ENCODE measurements at regions not wholly inside any gene's neighbourhood (a gene's known extent, or its start where the extent isn't known, plus 50 kb on each side); places are given as distances from the start of the nearest gene placed in this dataset.

DNA sequence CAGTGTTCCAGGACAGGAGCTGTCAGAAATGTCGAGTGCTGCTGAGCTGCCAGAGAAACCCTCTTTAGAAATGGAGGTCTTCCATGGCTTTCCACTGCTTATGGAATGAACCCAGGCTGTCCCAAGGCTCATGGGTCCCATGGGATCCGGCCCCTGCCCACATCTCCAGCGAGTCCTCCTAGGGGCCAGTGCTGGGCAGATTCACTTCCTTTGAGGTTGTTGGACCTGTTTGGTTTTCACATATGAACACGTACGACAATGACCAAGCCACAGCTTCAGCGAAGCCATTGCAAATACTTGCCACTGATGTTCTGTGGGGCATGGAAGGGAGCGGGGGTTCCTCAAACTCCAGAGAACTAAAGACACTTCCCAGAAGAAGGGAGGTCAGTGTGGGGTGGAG is 483.3 kb downstream of the TBC1D22A start:
- H3K9ac ChIP-seq (ENCODE audit: low read length): no peak overlapping the region
- H3K4me3 ChIP-seq (ENCODE audit: low read length): no peak overlapping the region
- no peaks in the 10 kb centered on the region for H3K36me3 ChIP-seq (ENCODE audit: control insufficient read depth, insufficient read depth, low read length)
- H3K27ac ChIP-seq (ENCODE audit: low read depth, low read length): no peak overlapping the region
- H3K4me1 ChIP-seq (ENCODE audit: control insufficient read depth, insufficient read depth, low read length): no peaks in the 10 kb centered on the region
- H3K27me3 ChIP-seq (ENCODE audit: control insufficient read depth, insufficient read depth, low read length): no peaks in the 10 kb centered on the region

DNA sequence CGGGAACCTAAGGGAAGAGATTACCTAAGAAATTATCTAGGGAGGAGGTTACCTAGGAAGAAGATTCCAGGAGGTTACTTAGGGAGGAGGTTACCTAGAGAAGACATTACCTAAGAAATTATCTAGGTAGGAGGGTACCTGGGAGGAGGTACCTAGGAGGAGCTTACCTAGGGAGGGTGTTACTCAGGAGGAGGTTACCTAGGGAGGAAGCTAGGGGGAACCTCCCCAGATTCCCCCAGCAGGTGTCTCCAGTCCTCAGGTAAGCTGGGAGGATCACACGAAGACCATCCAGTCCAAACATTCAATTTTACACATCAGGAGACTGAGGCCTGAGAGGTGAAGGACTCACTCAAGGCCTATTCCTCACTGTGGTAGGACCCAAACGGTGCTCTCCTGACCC is 482.8 kb downstream of the TBC1D22A start:
- H3K9ac ChIP-seq (ENCODE audit: low read length): no peak overlapping the region
- H3K27me3 ChIP-seq (ENCODE audit: control insufficient read depth, insufficient read depth, low read length): no peaks in the 10 kb centered on the region
- no peak overlapping the region for H3K4me3 ChIP-seq (ENCODE audit: low read length)
- no peaks in the 10 kb centered on the region for H3K36me3 ChIP-seq (ENCODE audit: control insufficient read depth, insufficient read depth, low read length)
- H3K27ac ChIP-seq (ENCODE audit: low read depth, low read length): no peak overlapping the region
- no peaks in the 10 kb centered on the region for H3K4me1 ChIP-seq (ENCODE audit: control insufficient read depth, insufficient read depth, low read length)

DNA sequence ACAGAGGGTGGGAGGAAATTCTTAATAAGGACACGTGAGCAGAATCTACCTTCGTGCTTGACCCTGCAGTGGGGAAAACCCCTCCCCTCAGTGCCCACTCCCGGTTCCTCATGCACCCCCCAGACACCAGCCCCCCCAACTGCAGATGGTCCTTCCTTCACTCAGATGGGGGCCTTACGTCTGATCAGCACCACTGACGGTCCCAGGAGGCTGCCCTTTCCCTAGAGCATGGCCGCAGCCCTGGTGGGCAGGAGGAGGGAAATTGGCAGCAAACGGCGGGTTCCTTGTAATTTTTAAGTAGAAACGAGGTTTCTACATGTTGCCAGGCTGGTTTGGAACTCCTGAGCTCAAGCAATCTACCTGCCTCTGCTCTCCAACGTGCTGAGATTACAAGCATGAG is 477.7 kb downstream of the TBC1D22A start:
- no peak overlapping the region for H3K4me3 ChIP-seq (ENCODE audit: low read length)
- H3K27ac ChIP-seq (ENCODE audit: low read depth, low read length): no peak overlapping the region
- H3K36me3 ChIP-seq (ENCODE audit: control insufficient read depth, insufficient read depth, low read length): no peaks in the 10 kb centered on the region
- H3K4me1 ChIP-seq (ENCODE audit: control insufficient read depth, insufficient read depth, low read length): no peaks in the 10 kb centered on the region
- H3K27me3 ChIP-seq (ENCODE audit: control insufficient read depth, insufficient read depth, low read length): no peaks in the 10 kb centered on the region
- H3K9ac ChIP-seq (ENCODE audit: low read length): no peak overlapping the region

GRCh38 chr22:47239474-47239860 is 477.0 kb downstream of the TBC1D22A start:
- no peak overlapping the region for H3K9ac ChIP-seq (ENCODE audit: low read length)
- H3K27me3 ChIP-seq (ENCODE audit: control insufficient read depth, insufficient read depth, low read length): no peaks in the 10 kb centered on the region
- H3K36me3 ChIP-seq (ENCODE audit: control insufficient read depth, insufficient read depth, low read length): no peaks in the 10 kb centered on the region
- no peak overlapping the region for H3K27ac ChIP-seq (ENCODE audit: low read depth, low read length)
- no peak overlapping the region for H3K4me3 ChIP-seq (ENCODE audit: low read length)
- H3K4me1 ChIP-seq (ENCODE audit: control insufficient read depth, insufficient read depth, low read length): no peaks in the 10 kb centered on the region

- H3K36me3 ChIP-seq (ENCODE audit: control insufficient read depth, insufficient read depth, low read length): no peaks in the 10 kb centered on the region
- no peak overlapping the region for H3K4me3 ChIP-seq (ENCODE audit: low read length)
- no peak overlapping the region for H3K9ac ChIP-seq (ENCODE audit: low read length)
- H3K4me1 ChIP-seq (ENCODE audit: control insufficient read depth, insufficient read depth, low read length): no peaks in the 10 kb centered on the region
- no peaks in the 10 kb centered on the region for H3K27me3 ChIP-seq (ENCODE audit: control insufficient read depth, insufficient read depth, low read length)
- H3K27ac ChIP-seq (ENCODE audit: low read depth, low read length): no peak overlapping the region
Measured at GRCh38 chr22:47238690-47239473, 476.4 kb downstream of the TBC1D22A start.

- H3K36me3 ChIP-seq (ENCODE audit: control insufficient read depth, insufficient read depth, low read length): no peaks in the 10 kb centered on the region
Measured at GRCh38 chr22:47237890-47238480, 475.5 kb downstream of the TBC1D22A start.

DNA sequence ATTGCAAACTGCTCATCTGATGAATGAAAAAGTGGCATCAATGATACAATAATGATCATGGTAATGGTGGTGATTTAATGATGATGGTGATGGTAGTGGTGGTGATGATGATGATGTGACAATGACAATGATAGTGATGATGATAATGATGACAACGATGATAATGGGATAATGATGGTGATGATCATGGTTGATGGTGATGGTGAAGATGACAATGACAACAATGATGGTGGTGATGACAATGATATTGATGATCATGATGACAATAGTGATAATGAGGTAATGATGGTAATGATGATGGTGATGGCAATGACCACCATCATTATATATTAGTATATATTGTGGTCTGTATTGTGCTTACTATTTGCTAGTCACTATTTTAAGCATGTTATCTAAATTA is 474.3 kb downstream of the TBC1D22A start:
- no peaks in the 10 kb centered on the region for H3K36me3 ChIP-seq (ENCODE audit: control insufficient read depth, insufficient read depth, low read length)

More at GRCh38 chr22:47237890-47238480, 475.5 kb downstream of the TBC1D22A start:
- no peaks in the 10 kb centered on the region for H3K4me1 ChIP-seq (ENCODE audit: control insufficient read depth, insufficient read depth, low read length)
- no peaks in the 10 kb centered on the region for H3K27me3 ChIP-seq (ENCODE audit: control insufficient read depth, insufficient read depth, low read length)
- H3K27ac ChIP-seq (ENCODE audit: low read depth, low read length): no peak overlapping the region
- H3K9ac ChIP-seq (ENCODE audit: low read length): no peak overlapping the region
- H3K4me3 ChIP-seq (ENCODE audit: low read length): no peak overlapping the region

GRCh38 chr22:47236161-47236560 is 473.7 kb downstream of the TBC1D22A start:
- no peaks in the 10 kb centered on the region for H3K27me3 ChIP-seq (ENCODE audit: control insufficient read depth, insufficient read depth, low read length)
- H3K9ac ChIP-seq (ENCODE audit: low read length): no peak overlapping the region
- H3K27ac ChIP-seq (ENCODE audit: low read depth, low read length): no peak overlapping the region
- H3K4me3 ChIP-seq (ENCODE audit: low read length): no peak overlapping the region
- H3K36me3 ChIP-seq (ENCODE audit: control insufficient read depth, insufficient read depth, low read length): no peaks in the 10 kb centered on the region
- no peaks in the 10 kb centered on the region for H3K4me1 ChIP-seq (ENCODE audit: control insufficient read depth, insufficient read depth, low read length)

More for the DNA sequence above, 474.3 kb downstream of the TBC1D22A start:
- Histone ChIP-seq H3K4me3 (ENCODE audit: low read length) (no peak overlapping the region), H3K9ac (ENCODE audit: low read length) (no peak overlapping the region), H3K27me3 (ENCODE audit: control insufficient read depth, insufficient read depth, low read length) (no peaks in the 10 kb centered on the region), H3K4me1 (ENCODE audit: control insufficient read depth, insufficient read depth, low read length) (no peaks in the 10 kb centered on the region), H3K27ac (ENCODE audit: low read depth, low read length) (no peak overlapping the region)

DNA sequence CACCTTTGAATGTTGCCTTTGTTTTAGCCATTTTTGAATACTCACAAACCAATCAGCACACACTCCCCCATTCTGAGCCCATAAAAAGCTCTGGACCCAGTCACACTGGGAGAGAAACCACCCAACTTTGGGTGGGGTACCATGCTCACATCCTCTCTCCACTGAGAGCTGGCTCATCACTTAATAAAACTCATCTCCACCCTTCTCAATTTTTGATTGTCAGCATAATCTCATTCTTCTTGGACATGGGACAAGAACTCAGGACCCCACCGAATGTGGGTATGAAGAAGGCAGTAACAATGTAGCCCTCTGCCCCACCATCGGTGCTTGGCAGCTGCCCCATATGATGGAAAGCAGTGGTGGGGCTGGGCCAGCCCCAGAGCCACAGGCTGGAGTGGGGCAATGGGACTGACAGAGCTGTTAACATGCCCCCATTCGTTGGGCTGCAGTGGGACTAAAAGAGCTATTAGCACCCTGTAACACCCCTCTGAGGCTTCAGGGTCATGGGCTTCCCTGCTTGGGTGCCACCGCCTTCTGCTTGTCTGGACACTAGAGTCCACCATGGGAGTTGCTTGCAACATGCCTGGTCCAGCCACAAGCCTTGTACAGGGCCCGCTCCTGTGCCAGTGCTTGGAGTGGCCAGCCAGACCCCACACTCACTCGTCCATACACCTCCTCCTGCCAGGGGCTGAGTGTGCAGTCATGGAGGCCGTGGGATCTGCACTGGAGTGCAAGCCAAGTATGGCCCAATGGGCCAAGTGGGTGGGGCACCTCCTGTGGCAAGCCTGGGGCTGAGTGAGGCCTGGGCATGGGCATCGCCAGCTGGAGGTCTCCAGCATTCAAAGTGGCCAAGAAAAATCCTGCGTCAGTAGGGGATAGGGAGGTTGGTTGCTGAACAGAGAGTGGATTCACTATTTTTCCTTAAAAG is 471.1 kb downstream of the TBC1D22A start:
- Histone ChIP-seq H3K27me3 (ENCODE audit: control insufficient read depth, insufficient read depth, low read length) (no peaks in the 10 kb centered on the region), H3K4me1 (ENCODE audit: control insufficient read depth, insufficient read depth, low read length) (no peaks in the 10 kb centered on the region), H3K27ac (ENCODE audit: low read depth, low read length) (no peak overlapping the region), H3K4me3 (ENCODE audit: low read length) (no peak overlapping the region), H3K36me3 (ENCODE audit: control insufficient read depth, insufficient read depth, low read length) (no peaks in the 10 kb centered on the region), H3K9ac (ENCODE audit: low read length) (no peak overlapping the region)

- no peaks in the 10 kb centered on the region for H3K27me3 ChIP-seq (ENCODE audit: control insufficient read depth, insufficient read depth, low read length)
- H3K36me3 ChIP-seq (ENCODE audit: control insufficient read depth, insufficient read depth, low read length): no peaks in the 10 kb centered on the region
- no peak overlapping the region for H3K27ac ChIP-seq (ENCODE audit: low read depth, low read length)
- H3K9ac ChIP-seq (ENCODE audit: low read length): no peak overlapping the region
- no peaks in the 10 kb centered on the region for H3K4me1 ChIP-seq (ENCODE audit: control insufficient read depth, insufficient read depth, low read length)
- H3K4me3 ChIP-seq (ENCODE audit: low read length): no peak overlapping the region
Measured at GRCh38 chr22:47232753-47233152, 470.3 kb downstream of the TBC1D22A start.

DNA sequence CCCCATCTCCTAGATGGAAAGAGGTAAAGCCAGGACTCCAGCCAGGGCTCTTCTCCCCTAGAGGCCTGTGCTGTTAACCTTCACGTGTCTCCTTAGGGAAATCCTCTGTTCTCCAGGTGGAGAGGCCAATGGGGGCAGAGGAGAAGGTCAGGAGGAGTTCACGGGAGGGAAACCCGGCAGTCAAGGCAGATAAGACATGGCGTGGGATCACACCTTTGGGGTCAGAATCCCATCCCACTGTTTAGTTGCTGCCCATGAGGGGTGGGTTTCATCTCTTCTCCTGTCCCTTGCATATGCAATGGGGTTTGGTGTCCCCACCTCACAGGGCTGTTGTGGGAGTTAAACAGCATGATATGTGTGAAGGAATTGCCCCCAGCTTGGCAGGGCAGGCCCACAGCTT is 469.7 kb downstream of the TBC1D22A start:
- H3K4me1 ChIP-seq (ENCODE audit: control insufficient read depth, insufficient read depth, low read length): no peaks in the 10 kb centered on the region

GRCh38 chr22:47231759-47232158 is 469.3 kb downstream of the TBC1D22A start:
- no peak overlapping the region for H3K27ac ChIP-seq (ENCODE audit: low read depth, low read length)
- no peak overlapping the region for H3K4me3 ChIP-seq (ENCODE audit: low read length)
- no peaks in the 10 kb centered on the region for H3K4me1 ChIP-seq (ENCODE audit: control insufficient read depth, insufficient read depth, low read length)
- no peak overlapping the region for H3K9ac ChIP-seq (ENCODE audit: low read length)
- H3K36me3 ChIP-seq (ENCODE audit: control insufficient read depth, insufficient read depth, low read length): no peaks in the 10 kb centered on the region
- H3K27me3 ChIP-seq (ENCODE audit: control insufficient read depth, insufficient read depth, low read length): no peaks in the 10 kb centered on the region

More for the DNA sequence above, 469.7 kb downstream of the TBC1D22A start:
- no peak overlapping the region for H3K9ac ChIP-seq (ENCODE audit: low read length)
- no peak overlapping the region for H3K4me3 ChIP-seq (ENCODE audit: low read length)
- H3K27me3 ChIP-seq (ENCODE audit: control insufficient read depth, insufficient read depth, low read length): no peaks in the 10 kb centered on the region
- no peaks in the 10 kb centered on the region for H3K36me3 ChIP-seq (ENCODE audit: control insufficient read depth, insufficient read depth, low read length)
- no peak overlapping the region for H3K27ac ChIP-seq (ENCODE audit: low read depth, low read length)
